ENCODE measurements at regions not wholly inside any gene's neighbourhood (a gene's known extent, or its start where the extent isn't known, plus 50 kb on each side); places are given as distances from the start of the nearest gene placed in this dataset.

DNA sequence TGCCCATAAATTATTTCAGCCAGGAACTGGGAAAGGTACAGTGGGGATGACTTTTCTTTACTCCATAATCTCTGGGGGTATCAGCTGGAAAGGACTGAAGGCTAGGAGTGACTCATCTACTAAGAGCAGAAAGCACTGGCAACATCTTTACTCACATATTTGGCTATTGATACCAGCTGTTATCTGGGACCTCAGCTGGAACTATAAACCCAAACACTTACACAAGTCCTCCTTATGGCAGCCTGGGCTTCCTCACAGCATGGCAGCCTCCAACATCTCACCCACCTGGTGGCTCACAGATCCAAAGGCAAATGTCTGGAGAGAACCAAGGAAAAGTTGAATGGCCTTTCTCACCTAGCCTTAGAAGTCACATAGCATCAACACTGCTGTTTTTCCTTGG is 379.0 kb upstream of the RND3 start:
- Mint-ChIP-seq H3K9me3 (peaks cover 46% of the 10 kb centered on the region), H3K36me3 (peaks cover 9% of the 10 kb centered on the region), H3K4me1 (no peaks in the 10 kb centered on the region), H3K27ac (no peak overlapping the region), H3K4me3 (no peak overlapping the region), H3K27me3 (ENCODE audit: low read depth) (no peaks in the 10 kb centered on the region)
- TF ChIP-seq, protein P1, sequence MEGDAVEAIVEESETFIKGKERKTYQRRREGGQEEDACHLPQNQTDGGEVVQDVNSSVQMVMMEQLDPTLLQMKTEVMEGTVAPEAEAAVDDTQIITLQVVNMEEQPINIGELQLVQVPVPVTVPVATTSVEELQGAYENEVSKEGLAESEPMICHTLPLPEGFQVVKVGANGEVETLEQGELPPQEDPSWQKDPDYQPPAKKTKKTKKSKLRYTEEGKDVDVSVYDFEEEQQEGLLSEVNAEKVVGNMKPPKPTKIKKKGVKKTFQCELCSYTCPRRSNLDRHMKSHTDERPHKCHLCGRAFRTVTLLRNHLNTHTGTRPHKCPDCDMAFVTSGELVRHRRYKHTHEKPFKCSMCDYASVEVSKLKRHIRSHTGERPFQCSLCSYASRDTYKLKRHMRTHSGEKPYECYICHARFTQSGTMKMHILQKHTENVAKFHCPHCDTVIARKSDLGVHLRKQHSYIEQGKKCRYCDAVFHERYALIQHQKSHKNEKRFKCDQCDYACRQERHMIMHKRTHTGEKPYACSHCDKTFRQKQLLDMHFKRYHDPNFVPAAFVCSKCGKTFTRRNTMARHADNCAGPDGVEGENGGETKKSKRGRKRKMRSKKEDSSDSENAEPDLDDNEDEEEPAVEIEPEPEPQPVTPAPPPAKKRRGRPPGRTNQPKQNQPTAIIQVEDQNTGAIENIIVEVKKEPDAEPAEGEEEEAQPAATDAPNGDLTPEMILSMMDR (IDR thresholded peaks at IDR 0.05; ENCODE audit: unreplicated experiment): no peak
- DNase-seq (ENCODE audit: low spot score in 2 of 2, unreplicated experiment in 2 of 2): no peak

- TF ChIP-seq, protein P1 (IDR thresholded peaks at IDR 0.05; ENCODE audit: unreplicated experiment): no peak
- Mint-ChIP-seq H3K27me3 (ENCODE audit: low read depth) (no peaks in the 10 kb centered on the region), H3K27ac (no peak overlapping the region), H3K4me3 (no peak overlapping the region), H3K9me3 (peaks cover 37% of the 10 kb centered on the region), H3K4me1 (peaks cover 1% of the 10 kb centered on the region), H3K36me3 (peaks cover 9% of the 10 kb centered on the region)
- DNase-seq (ENCODE audit: low spot score in 2 of 2, unreplicated experiment in 2 of 2): no peak
Observed at GRCh38 chr2:150863691-150864090, 376.2 kb upstream of the RND3 start.

- H3K4me3 Mint-ChIP-seq: no peak overlapping the region
- peaks cover 9% of the 10 kb centered on the region for H3K36me3 Mint-ChIP-seq
- peaks cover 8% of the 10 kb centered on the region for H3K4me1 Mint-ChIP-seq
- TF ChIP-seq, protein P1 (IDR thresholded peaks at IDR 0.05; ENCODE audit: unreplicated experiment): no peak
- H3K9me3 Mint-ChIP-seq: peaks cover 30% of the 10 kb centered on the region
- no peaks in the 10 kb centered on the region for H3K27me3 Mint-ChIP-seq (ENCODE audit: low read depth)
- no peak for DNase-seq (ENCODE audit: low spot score in 2 of 2, unreplicated experiment in 2 of 2)
- no peak overlapping the region for H3K27ac Mint-ChIP-seq
Observed at GRCh38 chr2:150860301-150860700, 372.8 kb upstream of the RND3 start.

GRCh38 chr2:150859877-150860276 is 372.4 kb upstream of the RND3 start:
- Mint-ChIP-seq H3K9me3 (peaks cover 27% of the 10 kb centered on the region), H3K4me3 (no peak overlapping the region), H3K36me3 (peaks cover 7% of the 10 kb centered on the region), H3K27ac (no peak overlapping the region), H3K4me1 (peaks cover 8% of the 10 kb centered on the region), H3K27me3 (ENCODE audit: low read depth) (no peaks in the 10 kb centered on the region)
- no peak for DNase-seq (ENCODE audit: low spot score in 2 of 2, unreplicated experiment in 2 of 2)
- TF ChIP-seq, protein P1 (IDR thresholded peaks at IDR 0.05; ENCODE audit: unreplicated experiment): no peak

DNA sequence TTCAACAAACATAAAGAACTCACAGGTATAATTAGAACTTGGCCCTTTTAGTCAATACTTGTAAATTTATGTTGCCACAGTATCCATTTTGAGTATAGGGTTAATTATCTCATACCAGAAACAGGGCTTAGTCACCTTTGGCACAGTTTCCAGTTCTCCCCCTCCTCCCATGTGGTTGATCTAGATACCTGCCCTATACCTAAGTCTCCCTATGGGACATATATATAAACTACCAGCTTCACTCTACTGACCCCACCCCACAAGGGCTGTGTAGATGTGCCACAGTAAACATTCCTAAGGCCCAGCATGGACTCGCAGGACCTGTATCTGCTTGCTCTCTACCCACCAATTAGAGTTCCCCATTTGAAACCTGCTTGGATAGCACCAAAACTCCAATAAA is 371.7 kb upstream of the RND3 start:
- Mint-ChIP-seq H3K27me3 (ENCODE audit: low read depth) (no peaks in the 10 kb centered on the region), H3K36me3 (peaks cover 3% of the 10 kb centered on the region), H3K4me3 (no peak overlapping the region), H3K9me3 (peaks cover 19% of the 10 kb centered on the region), H3K4me1 (peaks cover 10% of the 10 kb centered on the region), H3K27ac (no peak overlapping the region)
- no peak for DNase-seq (ENCODE audit: low spot score in 2 of 2, unreplicated experiment in 2 of 2)
- TF ChIP-seq, protein P1 (IDR thresholded peaks at IDR 0.05; ENCODE audit: unreplicated experiment): no peak

- no peak overlapping the region for H3K27ac Mint-ChIP-seq
- peaks cover 3% of the 10 kb centered on the region for H3K36me3 Mint-ChIP-seq
Observed at GRCh38 chr2:150858382-150858781, 370.9 kb upstream of the RND3 start.

More at GRCh38 chr2:150858382-150858781, 370.9 kb upstream of the RND3 start:
- Mint-ChIP-seq H3K4me1 (peaks cover 17% of the 10 kb centered on the region), H3K27me3 (ENCODE audit: low read depth) (no peaks in the 10 kb centered on the region), H3K9me3 (peaks cover 14% of the 10 kb centered on the region), H3K4me3 (no peak overlapping the region)
- TF ChIP-seq, protein P1 (IDR thresholded peaks at IDR 0.05; ENCODE audit: unreplicated experiment): no peak
- DNase-seq (ENCODE audit: low spot score in 2 of 2, unreplicated experiment in 2 of 2): no peak

Data from mesothelial cell of epicardium (in vitro differentiated cells).